ENCODE measurements at regions not wholly inside any gene's neighbourhood (a gene's known extent, or its start where the extent isn't known, plus 50 kb on each side); places are given as distances from the start of the nearest gene placed in this dataset.
"Not testable (repeated sequence)": the region's sequence is repeated elsewhere in the genome, so short reads cannot be mapped to it uniquely, and the experiment has no call there.

DNA sequence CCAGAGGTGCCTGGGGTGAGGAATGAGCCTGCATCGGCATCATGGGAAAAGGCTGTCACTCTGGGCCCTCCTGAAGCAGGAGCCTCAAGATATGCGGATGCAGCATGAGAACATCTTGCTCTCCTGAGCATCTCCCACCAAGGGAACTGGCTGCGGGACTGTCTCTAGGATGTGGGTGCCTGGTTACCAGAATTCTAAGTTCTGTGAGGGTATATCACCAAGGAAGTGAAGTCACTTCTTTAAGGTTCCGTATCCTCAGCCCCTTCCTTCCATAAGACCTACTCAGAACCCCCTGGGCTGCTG lies 86.9 kb downstream of the GGTLC2 start:
- H3K4me1 ChIP-seq = no peaks in the 10 kb centered on the region
- no peak overlapping the region for H3K4me3 ChIP-seq
- H3K36me3 ChIP-seq = no peaks in the 10 kb centered on the region
- no peaks in the 10 kb centered on the region for H3K9me3 ChIP-seq
- H3K27ac ChIP-seq = no peak overlapping the region
- H3K27me3 ChIP-seq = no peaks in the 10 kb centered on the region
- DNase-seq = no peak
- TF ChIP-seq, protein P1, sequence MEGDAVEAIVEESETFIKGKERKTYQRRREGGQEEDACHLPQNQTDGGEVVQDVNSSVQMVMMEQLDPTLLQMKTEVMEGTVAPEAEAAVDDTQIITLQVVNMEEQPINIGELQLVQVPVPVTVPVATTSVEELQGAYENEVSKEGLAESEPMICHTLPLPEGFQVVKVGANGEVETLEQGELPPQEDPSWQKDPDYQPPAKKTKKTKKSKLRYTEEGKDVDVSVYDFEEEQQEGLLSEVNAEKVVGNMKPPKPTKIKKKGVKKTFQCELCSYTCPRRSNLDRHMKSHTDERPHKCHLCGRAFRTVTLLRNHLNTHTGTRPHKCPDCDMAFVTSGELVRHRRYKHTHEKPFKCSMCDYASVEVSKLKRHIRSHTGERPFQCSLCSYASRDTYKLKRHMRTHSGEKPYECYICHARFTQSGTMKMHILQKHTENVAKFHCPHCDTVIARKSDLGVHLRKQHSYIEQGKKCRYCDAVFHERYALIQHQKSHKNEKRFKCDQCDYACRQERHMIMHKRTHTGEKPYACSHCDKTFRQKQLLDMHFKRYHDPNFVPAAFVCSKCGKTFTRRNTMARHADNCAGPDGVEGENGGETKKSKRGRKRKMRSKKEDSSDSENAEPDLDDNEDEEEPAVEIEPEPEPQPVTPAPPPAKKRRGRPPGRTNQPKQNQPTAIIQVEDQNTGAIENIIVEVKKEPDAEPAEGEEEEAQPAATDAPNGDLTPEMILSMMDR (IDR thresholded peaks at IDR 0.05) = no peak
- TF ChIP-seq POLR2A (IDR thresholded peaks at IDR 0.05) = no peak

DNA sequence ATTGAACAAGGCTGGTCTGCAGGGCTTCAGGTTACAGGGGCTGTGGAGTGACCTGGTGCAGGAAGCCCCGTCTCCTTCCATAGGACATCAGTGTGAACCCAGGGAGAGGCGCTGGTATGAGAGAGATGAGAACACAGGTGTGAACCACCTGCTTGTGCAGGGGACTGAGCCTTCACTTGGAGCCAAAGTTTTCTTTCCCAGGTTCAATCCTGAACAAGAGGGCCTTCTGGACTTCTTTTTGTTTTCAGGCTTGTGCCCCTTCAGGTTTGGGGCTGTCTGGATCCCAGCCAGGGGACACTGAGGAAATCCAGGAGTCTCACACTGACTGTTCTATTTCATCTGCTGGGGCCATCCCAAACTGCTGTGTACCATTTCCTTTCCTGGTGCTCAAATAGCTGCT lies 88.6 kb downstream of the GGTLC2 start:
- H3K27ac ChIP-seq, H3K9me3 ChIP-seq: not testable (repeated sequence)

DNA sequence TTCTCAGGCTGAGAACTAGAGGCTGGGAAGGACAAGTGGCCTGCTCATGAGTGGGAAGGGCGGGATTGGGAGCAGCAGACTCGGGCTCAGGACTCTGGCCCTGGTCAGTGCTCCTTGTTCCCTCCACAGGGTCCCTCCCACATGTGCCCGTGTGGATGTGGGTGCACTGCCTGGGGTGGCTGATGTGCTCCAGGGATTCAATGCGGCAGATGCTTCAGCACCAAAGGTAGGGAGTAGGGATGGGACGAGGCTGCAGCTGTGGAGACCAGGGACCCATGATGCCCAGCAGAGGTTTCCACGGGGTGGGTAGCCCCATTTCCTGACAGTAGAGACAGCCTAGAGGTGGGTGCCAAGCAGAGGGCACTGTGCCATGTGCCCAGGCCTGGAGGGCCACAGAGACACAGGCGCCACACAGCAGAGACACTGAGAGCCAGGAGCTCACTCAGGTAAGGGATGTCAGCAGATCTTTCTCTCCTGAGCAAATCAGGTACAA lies 89.5 kb downstream of the GGTLC2 start:
- Histone ChIP-seq H3K9me3 (no peaks in the 10 kb centered on the region), H3K4me3 (no peak overlapping the region), H3K36me3 (no peaks in the 10 kb centered on the region), H3K27ac (no peak overlapping the region), H3K27me3 (no peaks in the 10 kb centered on the region), H3K4me1 (no peaks in the 10 kb centered on the region)
- TF ChIP-seq, protein P1 (IDR thresholded peaks at IDR 0.05) = no peak
- no peak for TF ChIP-seq POLR2A (IDR thresholded peaks at IDR 0.05)
- no peak for DNase-seq

More for the DNA sequence above, 88.6 kb downstream of the GGTLC2 start:
- H3K4me3 ChIP-seq, H3K36me3 ChIP-seq, H3K4me1 ChIP-seq, H3K27me3 ChIP-seq, DNase-seq: not testable (repeated sequence)

DNA sequence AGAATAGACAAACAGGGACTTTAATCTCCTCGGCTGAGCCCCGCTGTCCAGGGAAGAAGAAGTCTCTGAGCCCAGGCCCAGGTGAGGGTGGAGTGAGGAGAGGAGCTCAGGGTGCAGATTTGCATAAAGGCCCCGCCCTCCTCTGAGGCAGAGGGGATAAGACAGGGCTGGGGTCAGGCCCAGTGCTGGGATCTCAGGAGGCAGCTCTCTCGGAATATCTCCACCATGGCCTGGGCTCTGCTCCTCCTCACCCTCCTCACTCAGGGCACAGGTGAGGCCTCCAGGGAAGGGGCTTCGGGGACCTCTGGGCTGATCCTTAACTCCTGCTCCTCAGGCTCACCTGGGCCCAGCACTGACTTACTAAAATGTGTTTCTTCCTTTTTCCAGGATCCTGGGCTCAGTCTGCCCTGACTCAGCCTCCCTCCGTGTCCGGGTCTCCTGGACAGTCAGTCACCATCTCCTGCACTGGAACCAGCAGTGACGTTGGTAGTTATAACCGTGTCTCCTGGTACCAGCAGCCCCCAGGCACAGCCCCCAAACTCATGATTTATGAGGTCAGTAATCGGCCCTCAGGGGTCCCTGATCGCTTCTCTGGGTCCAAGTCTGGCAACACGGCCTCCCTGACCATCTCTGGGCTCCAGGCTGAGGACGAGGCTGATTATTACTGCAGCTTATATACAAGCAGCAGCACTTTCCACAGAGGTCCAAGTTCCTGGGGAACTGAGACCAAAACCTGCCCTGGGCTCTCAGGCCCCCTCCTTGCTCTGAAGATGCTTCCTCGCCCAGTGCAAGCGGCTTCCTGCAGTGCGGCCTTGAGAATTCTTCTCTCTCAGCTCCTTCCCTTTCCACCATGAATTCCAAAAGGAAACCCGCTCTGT lies 90.2 kb downstream of the GGTLC2 start:
- not testable (repeated sequence) for DNase-seq, H3K27ac ChIP-seq, H3K36me3 ChIP-seq, H3K4me1 ChIP-seq, H3K27me3 ChIP-seq, H3K9me3 ChIP-seq, H3K4me3 ChIP-seq

DNA sequence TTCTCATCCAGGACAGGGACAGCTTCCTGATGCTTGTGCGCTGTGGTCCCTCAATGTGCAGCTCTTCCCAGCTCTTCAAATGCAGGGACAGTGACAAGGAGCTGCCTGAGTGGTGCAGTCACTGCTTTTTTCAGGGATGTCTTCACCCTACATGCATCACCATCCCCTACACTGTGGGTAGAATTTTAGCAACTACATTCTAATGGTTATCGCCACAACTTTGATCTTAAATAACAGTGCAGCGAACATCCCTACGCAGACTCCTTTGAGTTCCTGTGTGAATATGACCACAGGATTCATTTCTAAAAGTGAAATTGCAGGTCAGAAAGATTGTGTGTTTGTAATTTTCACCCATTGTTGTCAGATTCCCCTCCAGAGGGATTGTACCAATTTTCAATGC lies 90.9 kb downstream of the GGTLC2 start:
- H3K27me3 ChIP-seq = not testable (repeated sequence)

DNA sequence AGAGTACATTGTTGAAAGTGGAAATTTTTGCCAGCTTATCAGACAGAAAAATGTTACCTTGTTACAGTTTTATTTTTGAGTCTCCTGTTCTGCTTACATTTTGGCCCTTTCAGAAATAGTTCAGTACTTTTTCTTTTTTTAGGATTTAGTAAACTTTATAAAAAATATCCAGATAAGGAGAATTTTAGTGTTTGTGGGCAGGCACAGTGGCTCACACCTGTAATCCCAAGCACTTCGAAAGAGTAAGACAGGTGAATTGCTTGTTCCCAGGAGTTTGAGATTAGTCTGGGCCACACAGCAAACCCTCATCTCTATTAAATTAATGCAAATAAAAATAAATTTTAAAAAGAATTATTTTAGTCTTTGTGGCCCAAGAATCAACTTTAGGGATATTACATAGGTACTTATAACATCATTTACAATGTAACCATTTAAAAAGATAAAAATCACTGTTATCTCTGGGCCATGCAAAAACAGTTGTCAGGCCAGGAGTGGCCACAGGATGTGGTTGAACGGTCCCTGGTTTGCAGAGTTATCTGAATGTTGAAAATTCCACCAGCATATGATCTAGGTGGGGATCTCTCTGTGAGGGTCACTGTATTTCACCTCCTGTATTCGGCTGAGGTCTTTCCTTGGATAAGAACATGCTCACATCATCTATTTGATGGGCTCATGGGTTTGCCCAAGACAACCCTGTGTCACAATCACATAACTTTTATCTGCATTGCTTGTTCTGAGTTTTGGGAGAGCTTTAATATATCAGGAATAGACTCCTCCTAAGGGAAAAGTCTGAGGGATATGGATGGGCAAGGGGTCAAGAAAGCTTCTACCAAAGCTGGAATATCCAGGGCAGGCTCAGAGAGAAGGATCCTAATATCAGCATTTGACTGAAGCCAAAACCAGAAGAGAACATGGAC lies 91.5 kb downstream of the GGTLC2 start:
- no peak for DNase-seq
- H3K9me3 ChIP-seq = no peaks in the 10 kb centered on the region
- no peak overlapping the region for H3K4me3 ChIP-seq
- H3K27ac ChIP-seq = no peak overlapping the region
- H3K4me1 ChIP-seq = no peaks in the 10 kb centered on the region
- TF ChIP-seq POLR2A (IDR thresholded peaks at IDR 0.05) = no peak
- TF ChIP-seq, protein P1 (IDR thresholded peaks at IDR 0.05) = no peak
- no peaks in the 10 kb centered on the region for H3K27me3 ChIP-seq
- no peaks in the 10 kb centered on the region for H3K36me3 ChIP-seq

More for the DNA sequence above, 90.9 kb downstream of the GGTLC2 start:
- H3K27ac ChIP-seq, H3K4me1 ChIP-seq, H3K36me3 ChIP-seq, DNase-seq, H3K9me3 ChIP-seq, H3K4me3 ChIP-seq: not testable (repeated sequence)

DNA sequence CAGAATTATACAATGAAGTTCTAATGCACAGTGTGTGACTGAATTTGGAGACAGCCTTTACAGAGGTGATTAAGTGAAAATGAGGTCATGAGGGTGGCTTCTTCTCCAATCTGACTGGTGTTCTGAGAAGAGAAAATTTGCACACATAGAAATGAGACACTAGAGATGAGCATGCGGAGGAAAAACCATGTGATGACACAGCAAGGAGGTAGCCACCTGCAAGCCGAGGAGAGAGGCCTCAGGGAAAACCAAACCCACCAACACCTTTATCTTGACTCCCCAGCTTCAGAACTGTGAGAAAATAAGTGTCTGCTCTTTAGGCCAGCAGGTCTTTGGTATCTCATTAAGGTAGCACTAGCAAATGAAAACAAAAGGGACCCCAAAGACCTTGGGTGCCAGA lies 93.2 kb downstream of the GGTLC2 start:
- no peak overlapping the region for H3K4me3 ChIP-seq
- H3K27me3 ChIP-seq = no peaks in the 10 kb centered on the region
- no peaks in the 10 kb centered on the region for H3K9me3 ChIP-seq
- no peaks in the 10 kb centered on the region for H3K36me3 ChIP-seq
- no peak overlapping the region for H3K27ac ChIP-seq
- TF ChIP-seq, protein P1 (IDR thresholded peaks at IDR 0.05) = no peak
- no peak for TF ChIP-seq POLR2A (IDR thresholded peaks at IDR 0.05)
- no peak for DNase-seq
- H3K4me1 ChIP-seq = no peaks in the 10 kb centered on the region

Data from Peyer's patch (tissue), 4 donors.